Neuronal stem cell (in vitro differentiated cells): ENCODE measurements at regions not wholly inside any gene's neighbourhood (a gene's known extent, or its start where the extent isn't known, plus 50 kb on each side); places are given as distances from the start of the nearest gene placed in this dataset.

Source experiments
- DNase-seq: peaks from one replicate; pipeline ENCODE4 v3.0.0-alpha.2; 2013; ENCODE audit warnings: low spot score
- H2AFZ ChIP-seq: one replicate; pipeline ENCODE4 v1.6.1; 2013; ENCODE audit warnings: mild to moderate bottlenecking, low read length, inconsistent platforms
- H2AK5ac ChIP-seq: 2 replicates; pipeline ENCODE4 v1.6.1; 2013; ENCODE audit warnings: low read depth, mild to moderate bottlenecking, inconsistent platforms, low read length, moderate library complexity, mixed read lengths
- H2BK120ac ChIP-seq: 2 replicates; pipeline ENCODE4 v1.6.1; 2013; ENCODE audit warnings: low read depth, mild to moderate bottlenecking, inconsistent platforms, low read length, moderate library complexity, mixed read lengths
- H2BK12ac ChIP-seq: one replicate; pipeline ENCODE4 v1.6.1; 2013; ENCODE audit warnings: low read length, inconsistent platforms
- H2BK15ac ChIP-seq: 2 replicates; pipeline ENCODE4 v1.6.1; 2013; ENCODE audit warnings: mild to moderate bottlenecking, low read length, inconsistent platforms, mixed read lengths
- H2BK5ac ChIP-seq: one replicate; pipeline ENCODE4 v1.6.1; 2013; ENCODE audit warnings: inconsistent platforms, mild to moderate bottlenecking, low read length, moderate library complexity
- H3K14ac ChIP-seq: one replicate; pipeline ENCODE4 v1.6.1; 2013; ENCODE audit warnings: low read length, inconsistent platforms
- H3K18ac ChIP-seq: 2 replicates; pipeline ENCODE4 v1.6.1; 2013; ENCODE audit warnings: low read length, inconsistent platforms
- H3K23ac ChIP-seq: 2 replicates; pipeline ENCODE4 v1.6.1; 2013; ENCODE audit warnings: low read depth, mild to moderate bottlenecking, mixed read lengths, low read length, inconsistent platforms; ENCODE audit not compliant: poor library complexity
- H3K27ac ChIP-seq: replicated peaks from 3 replicates; pipeline ENCODE4 v1.5.1; 2013; ENCODE audit warnings: low read length, inconsistent platforms
- H3K27me3 ChIP-seq, 3 experiments: 2 replicates each; pipeline ENCODE4 v1.6.1; 2013; ENCODE audit warnings: low read length in 3 of 3, mild to moderate bottlenecking in 2 of 3, inconsistent platforms in 1 of 3, low read depth in 1 of 3, mixed read lengths in 1 of 3, moderate library complexity in 1 of 3; ENCODE audit not compliant: control insufficient read depth in 3 of 3, insufficient read depth in 3 of 3
- H3K36me3 ChIP-seq, 2 donors: replicated peaks in 1 of 2; 2 replicates each; pipeline ENCODE4 v1.6.1; 2013; ENCODE audit warnings: low read length in 2 of 2; ENCODE audit not compliant: control insufficient read depth in 2 of 2, insufficient read depth in 2 of 2
- H3K4ac ChIP-seq: 2 replicates; pipeline ENCODE4 v1.6.1; 2013; ENCODE audit warnings: inconsistent platforms, mild to moderate bottlenecking, low read length, moderate library complexity
- H3K4me1 ChIP-seq, 2 donors: 1 replicate in 1 of 2; 2 replicates in 1 of 2; pipeline ENCODE4 v1.6.1; 2013; ENCODE audit warnings: low read length in 2 of 2, low read depth in 1 of 2; ENCODE audit not compliant: control insufficient read depth in 2 of 2, insufficient read depth in 1 of 2
- H3K4me2 ChIP-seq: one replicate; pipeline ENCODE4 v1.6.1; 2013; ENCODE audit warnings: mild to moderate bottlenecking, low read length, inconsistent platforms; ENCODE audit not compliant: insufficient read depth, poor library complexity, severe bottlenecking
- H3K4me3 ChIP-seq, 2 donors: 2 replicates each; pipeline ENCODE4 v1.5.1; 2013; ENCODE audit warnings: low read length in 2 of 2, mild to moderate bottlenecking in 2 of 2, inconsistent platforms in 1 of 2, moderate library complexity in 1 of 2
- H3K79me1 ChIP-seq: one replicate; pipeline ENCODE4 v1.6.1; 2013; ENCODE audit warnings: low read depth, mild to moderate bottlenecking, inconsistent platforms, low read length, moderate library complexity
- H3K9ac ChIP-seq: one replicate; pipeline ENCODE4 v1.6.1; 2013; ENCODE audit warnings: mild to moderate bottlenecking, low read depth, low read length, inconsistent platforms; ENCODE audit not compliant: poor library complexity
- H3K9me3 ChIP-seq, 2 donors: replicated peaks in 1 of 2; 2 replicates each; pipeline versions ENCODE3 to v1.6.1; 2013; ENCODE audit warnings: low read length in 2 of 2, mild to moderate bottlenecking in 2 of 2, inconsistent platforms in 1 of 2, low read depth in 1 of 2, mixed read lengths in 1 of 2, moderate library complexity in 1 of 2; ENCODE audit not compliant: control insufficient read depth in 2 of 2, insufficient read depth in 1 of 2
- H4K8ac ChIP-seq: one replicate; pipeline ENCODE4 v1.6.1; 2013; ENCODE audit warnings: low read depth, mild to moderate bottlenecking, inconsistent platforms, low read length, moderate library complexity
- H4K91ac ChIP-seq: one replicate; pipeline ENCODE4 v1.6.1; 2013; ENCODE audit warnings: low read length, low read depth, mild to moderate bottlenecking, inconsistent platforms; ENCODE audit not compliant: poor library complexity
- WGBS, 2 donors: extraction: QIAGEN DNeasy Blood & Tissue Kit; methylation state at CpG; one replicate each; pipeline ENCODE4 v1.1.7; 2013; ENCODE audit warnings: missing lambda C conversion rate in 2 of 2, mixed read lengths in 1 of 2; ENCODE audit not compliant: insufficient read length in 2 of 2, insufficient replicate concordance in 1 of 2; ENCODE audit errors: extremely low coverage in 2 of 2; 5-methylcytosine and 5-hydroxymethylcytosine counted together

DNA sequence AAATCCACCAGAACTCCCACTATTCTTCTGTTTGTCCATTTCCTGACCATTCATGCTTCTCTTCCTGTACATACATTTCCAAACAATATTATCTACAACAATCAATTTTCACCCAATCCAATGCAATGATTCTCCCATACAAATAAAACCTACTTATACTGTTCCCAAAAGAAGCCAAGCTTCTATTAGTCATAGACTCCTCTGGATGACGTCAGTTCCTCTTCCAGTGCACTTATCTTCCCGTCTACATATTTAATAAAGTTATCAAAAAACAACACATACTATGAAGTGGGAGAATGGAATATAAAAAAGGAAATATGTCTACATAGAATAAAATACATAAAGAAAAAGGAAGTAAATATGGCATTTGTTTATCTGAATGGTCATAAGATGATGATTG lies 165.4 kb downstream of the FOXG1 start:
- Histone ChIP-seq H4K91ac (no peak overlapping the region), H3K4me3 (no peak overlapping the region), H2AK5ac (no peak overlapping the region), H2BK120ac (no peak overlapping the region), H2BK5ac (no peak overlapping the region), H3K23ac (no peak overlapping the region), H3K4ac (no peak overlapping the region), H2AFZ (no peak overlapping the region), H2BK15ac (no peak overlapping the region), H3K9me3 (peaks cover 0 to 2% of the 10 kb centered on the region in 2 donors), H3K27me3 (no peaks in the 10 kb centered on the region), H4K8ac (no peak overlapping the region), H3K79me1 (no peaks in the 10 kb centered on the region), H3K27ac (no peak overlapping the region), H3K14ac (no peak overlapping the region), H2BK12ac (no peak overlapping the region), H3K18ac (no peak overlapping the region), H3K9ac (no peak overlapping the region), H3K36me3 (no peaks in the 10 kb centered on the region), H3K4me1 (no peaks in the 10 kb centered on the region), H3K4me2 (no peak overlapping the region)
- no CpG with 5 or more reads among the region's 2 CpGs for WGBS, 2 donors
- DNase-seq: no peak

DNA sequence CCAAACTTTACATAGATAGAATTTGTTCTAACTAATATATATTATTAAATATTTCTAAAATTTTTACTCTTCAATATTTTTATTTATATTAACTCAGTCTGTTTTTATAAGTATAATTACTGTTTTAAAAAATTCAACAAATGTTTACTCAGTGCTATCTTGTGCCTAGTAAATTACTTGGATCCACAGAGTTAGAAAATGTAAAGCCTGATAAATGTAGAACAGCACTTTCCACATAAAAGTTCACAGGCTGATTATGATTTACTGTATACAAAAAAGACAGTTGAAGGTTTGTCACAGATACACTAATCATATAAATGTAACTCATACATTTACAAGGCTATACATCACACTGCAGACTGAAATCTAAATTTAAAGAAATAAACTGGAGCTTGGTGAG lies 170.0 kb downstream of the FOXG1 start:
- Histone ChIP-seq H3K9ac (no peak overlapping the region), H3K18ac (no peak overlapping the region), H3K4me3 (no peak overlapping the region), H4K8ac (no peak overlapping the region), H4K91ac (no peak overlapping the region), H3K14ac (no peak overlapping the region), H3K4me1 (no peaks in the 10 kb centered on the region), H3K23ac (no peak overlapping the region), H2BK5ac (no peak overlapping the region), H2BK15ac (no peak overlapping the region), H3K27ac (no peak overlapping the region), H3K79me1 (no peaks in the 10 kb centered on the region), H3K27me3 (no peaks in the 10 kb centered on the region), H3K4ac (no peak overlapping the region), H2BK120ac (no peak overlapping the region), H3K4me2 (no peak overlapping the region), H2AFZ (no peak overlapping the region), H3K36me3 (no peaks in the 10 kb centered on the region), H2AK5ac (no peak overlapping the region), H3K9me3 (peaks cover 0 to 2% of the 10 kb centered on the region in 2 donors), H2BK12ac (no peak overlapping the region)
- no peak for DNase-seq

DNA sequence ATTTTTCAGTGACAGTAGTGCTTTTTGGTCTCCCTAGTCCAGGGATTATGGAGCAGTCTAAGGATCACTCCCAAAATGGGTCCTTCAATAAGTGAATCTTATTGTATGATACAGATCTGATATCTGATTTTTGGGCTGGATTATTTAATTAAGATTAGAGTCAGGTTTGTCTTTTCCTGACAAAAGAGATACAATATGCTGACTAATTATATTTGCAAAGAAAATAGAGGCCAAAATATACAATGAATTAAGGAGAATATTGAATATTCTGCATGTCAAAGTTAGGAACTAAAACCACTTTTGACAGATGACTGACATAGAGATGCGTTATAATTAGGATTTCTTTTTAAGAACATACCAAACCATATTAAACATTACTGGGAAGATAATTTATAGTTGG lies 175.2 kb downstream of the FOXG1 start:
- WGBS, 2 donors: no CpG with 5 or more reads among the region's 1 CpG
- Histone ChIP-seq H3K23ac (no peak overlapping the region), H2AFZ (no peak overlapping the region)

DNA sequence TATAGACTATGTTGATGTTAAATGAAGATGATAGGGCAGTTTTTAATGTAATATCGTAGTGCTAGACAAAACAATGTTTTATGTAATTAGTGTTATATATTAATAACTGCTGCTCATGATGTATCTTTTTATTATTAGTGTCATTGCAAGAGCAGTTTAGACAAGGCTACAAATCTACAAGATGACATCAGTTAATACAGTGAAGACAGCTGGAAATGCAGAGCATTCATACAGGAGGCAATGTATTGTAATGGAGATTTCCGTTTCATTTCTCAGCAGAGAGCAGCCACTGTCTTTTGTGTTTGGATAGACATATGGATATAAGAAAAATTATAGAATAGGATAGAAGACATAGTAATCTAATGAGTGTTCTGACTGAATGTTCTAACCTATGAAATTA lies 178.0 kb downstream of the FOXG1 start:
- Histone ChIP-seq H3K4me2 (no peak overlapping the region), H3K9ac (no peak overlapping the region), H2AFZ (no peak overlapping the region), H3K23ac (no peak overlapping the region), H2AK5ac (no peak overlapping the region), H3K4me1 (no peaks in the 10 kb centered on the region), H3K4me3 (no peak overlapping the region), H3K27ac (no peak overlapping the region), H4K91ac (no peak overlapping the region), H3K36me3 (no peaks in the 10 kb centered on the region), H3K79me1 (no peaks in the 10 kb centered on the region), H3K4ac (no peak overlapping the region), H4K8ac (no peak overlapping the region), H2BK120ac (no peak overlapping the region), H2BK15ac (no peak overlapping the region), H3K27me3 (no peaks in the 10 kb centered on the region), H2BK12ac (no peak overlapping the region), H2BK5ac (no peak overlapping the region), H3K9me3 (no peaks in the 10 kb centered on the region), H3K18ac (no peak overlapping the region), H3K14ac (no peak overlapping the region)
- DNase-seq: no peak
- no CpG with 5 or more reads among the region's 2 CpGs for WGBS, 2 donors

More for the DNA sequence above, 175.2 kb downstream of the FOXG1 start:
- no peaks in the 10 kb centered on the region for H3K79me1 ChIP-seq
- no peak overlapping the region for H3K4ac ChIP-seq
- H3K9ac ChIP-seq: no peak overlapping the region
- H2BK12ac ChIP-seq: no peak overlapping the region
- no peak overlapping the region for H4K91ac ChIP-seq
- no peaks in the 10 kb centered on the region for H3K9me3 ChIP-seq
- no peak overlapping the region for H3K4me2 ChIP-seq
- no peaks in the 10 kb centered on the region for H3K4me1 ChIP-seq
- no peak overlapping the region for H2BK5ac ChIP-seq
- H2BK15ac ChIP-seq: no peak overlapping the region
- no peak for DNase-seq
- no peak overlapping the region for H3K14ac ChIP-seq
- no peaks in the 10 kb centered on the region for H3K27me3 ChIP-seq
- H3K36me3 ChIP-seq: no peaks in the 10 kb centered on the region
- H3K4me3 ChIP-seq: no peak overlapping the region
- no peak overlapping the region for H4K8ac ChIP-seq
- no peak overlapping the region for H3K18ac ChIP-seq
- no peak overlapping the region for H2AK5ac ChIP-seq
- H2BK120ac ChIP-seq: no peak overlapping the region
- no peak overlapping the region for H3K27ac ChIP-seq
